GM12878 (cell line): ENCODE measurements at regions not wholly inside any gene's neighbourhood (a gene's known extent, or its start where the extent isn't known, plus 50 kb on each side); places are given as distances from the start of the nearest gene placed in this dataset.
"Not testable (repeated sequence)": the region's sequence is repeated elsewhere in the genome, so short reads cannot be mapped to it uniquely, and the experiment has no call there.

Experiments
- ATAC-seq: fragments of 200-7000 bp; cut with Tn5 transposase; 3 replicates; pipeline ENCODE4 v1.9.1; 2020; ENCODE audit warnings: mild to moderate bottlenecking, moderate library complexity
- BruUV-seq: library from RNA; stranded (reverse); fragments of 400-500 nt; replicated peaks from 2 replicates; lab custom pipeline; 2021; lab: Mats Ljungman, UMichigan
- CTCF ChIA-PET: fragments of 300-600 bp; sonication (Branson Sonifier 250); formaldehyde crosslinking; extraction: SDS; loops from one replicate; lab custom pipeline; 2021; ENCODE audit warnings: inconsistent platforms; lab: Yijun Ruan, JAX
- POLR2A ChIA-PET: fragments of 350-600 bp; formaldehyde crosslinking; extraction: SDS; loops from one replicate; lab custom pipeline; 2021; ENCODE audit warnings: inconsistent platforms; lab: Charles Lee
- RAD21 ChIA-PET: fragments of 300-600 bp; sonication (Branson Sonifier 250); formaldehyde crosslinking; loops from one replicate; lab custom pipeline; 2023; ENCODE audit warnings: antibody characterized with exemption; ENCODE audit not compliant: unreplicated experiment; lab: Charles Lee
- SMC1A ChIA-PET: fragments of 300-600 bp; sonication (Branson Sonifier 250); formaldehyde crosslinking; loops from one replicate; lab custom pipeline; 2023; ENCODE audit not compliant: unreplicated experiment, uncharacterized antibody; lab: Charles Lee
- DNase-seq: peaks from one replicate; pipeline ENCODE4 v3.0.0-alpha.2; 2011; ENCODE audit warnings: low read depth, low spot score
- FAIRE-seq: peaks from 3 replicates; lab custom pipeline; 2011; peaks lifted over from hg19 to GRCh38; lab: Jason Lieb, UNC
- H2AFZ ChIP-seq: 2 replicates; pipeline ENCODE4 v1.6.0; 2011; ENCODE audit warnings: low read depth, low read length, control low read depth; ENCODE audit not compliant: control insufficient read depth
- H3K27ac ChIP-seq: 2 replicates; pipeline ENCODE4 v1.5.1; 2011; ENCODE audit warnings: control low read depth; ENCODE audit not compliant: control insufficient read depth, insufficient read depth
- H3K27me3 ChIP-seq, 2 experiments: replicated peaks in 1 of 2; 2 replicates each; pipeline versions ENCODE4 v1.6.0 to v1.6.1; 2011; ENCODE audit warnings: low read length in 1 of 2; ENCODE audit not compliant: control insufficient read depth in 2 of 2, insufficient read depth in 2 of 2
- H3K36me3 ChIP-seq, 2 experiments: 2 replicates each; pipeline ENCODE4 v1.5.1; 2011; ENCODE audit warnings: low read length in 1 of 2; ENCODE audit not compliant: control insufficient read depth in 2 of 2, insufficient read depth in 2 of 2
- H3K4me1 ChIP-seq: 2 replicates; pipeline ENCODE4 v1.6.1; 2011; ENCODE audit warnings: mild to moderate bottlenecking, low read length, moderate library complexity, mixed read lengths; ENCODE audit not compliant: control insufficient read depth, insufficient read depth
- H3K4me2 ChIP-seq: 2 replicates; pipeline ENCODE4 v1.6.0; 2011; ENCODE audit warnings: control low read depth; ENCODE audit not compliant: control insufficient read depth, insufficient read depth
- H3K4me3 ChIP-seq: fragments of 200-600 bp; sonication (generic); 2 replicates; pipeline ENCODE4 v1.5.1; 2016
- H3K79me2 ChIP-seq: 2 replicates; pipeline ENCODE4 v1.6.0; 2011; ENCODE audit warnings: low read length; ENCODE audit not compliant: control insufficient read depth, insufficient read depth
- H3K9ac ChIP-seq: 2 replicates; pipeline ENCODE4 v1.8.0; 2011; ENCODE audit warnings: low read length, control low read depth, mixed read lengths; ENCODE audit not compliant: control insufficient read depth, insufficient read depth
- H3K9me3 ChIP-seq: replicated peaks from 3 replicates; pipeline ENCODE4 v1.5.1; 2011; ENCODE audit warnings: mild to moderate bottlenecking, low read length; ENCODE audit not compliant: control insufficient read depth, insufficient read depth
- H4K20me1 ChIP-seq: 2 replicates; pipeline ENCODE4 v1.6.0; 2011; ENCODE audit not compliant: control insufficient read depth, insufficient read depth
- BCL11A ChIP-seq: IDR thresholded peaks from 2 replicates; pipeline ENCODE4 v1.6.1; 2011; ENCODE audit warnings: low read depth, low read length
- BCLAF1 ChIP-seq: fragments of 450-650 bp; IDR thresholded peaks from 2 replicates; pipeline ENCODE4 v1.6.1; 2017; ENCODE audit warnings: antibody characterized with exemption, mild to moderate bottlenecking, moderate library complexity
- JUNB ChIP-seq: IDR thresholded peaks from 2 replicates; pipeline ENCODE4 v1.6.1; 2016; ENCODE audit warnings: antibody characterized with exemption, mild to moderate bottlenecking
- MEF2B ChIP-seq: fragments of 450-650 bp; IDR thresholded peaks from 2 replicates; pipeline ENCODE4 v1.6.1; 2018; ENCODE audit warnings: mild to moderate bottlenecking, moderate library complexity; ENCODE audit not compliant: partially characterized antibody, poor library complexity, severe bottlenecking
- NKRF ChIP-seq: fragments of 450-650 bp; conservative IDR thresholded peaks from 2 replicates; pipeline ENCODE4 v1.6.1; 2017; ENCODE audit warnings: mild to moderate bottlenecking, moderate library complexity
- WGBS: methylation state at CpG from one replicate; pipeline ENCODE4 v1.1.6; 2016; ENCODE audit warnings: low lambda C conversion rate; ENCODE audit not compliant: insufficient replicate concordance, insufficient coverage; ENCODE audit errors: missing lambda C conversion rate; 5-methylcytosine and 5-hydroxymethylcytosine counted together
- in situ Hi-C: fragments of 300-500 bp; cut with MboI; formaldehyde crosslinking; loops from 9 replicates; pipeline ENCODE4 v1.14.3; 2018; ENCODE audit warnings: mixed read lengths
- intact Hi-C: fragments of 100-400 bp; cut with micrococcal nuclease; formaldehyde crosslinking; loops from one replicate; pipeline ENCODE4 v1.14.2; 2022; ENCODE audit not compliant: unreplicated experiment

GRCh38 chr14:71629250-71629649, 303.0 kb upstream of the RGS6 start (continued):
- TF ChIP-seq BCL11A (no peak), MEF2B (no peak)
- TF ChIP-seq, all 136 proteins: peak for 0

- Histone ChIP-seq H3K79me2 (no peaks in the 10 kb centered on the region), H3K27ac (no peak overlapping the region; the same call in 1 of the 2 replicates), H3K36me3 (peaks cover 5 to 8% of the 10 kb centered on the region in 2 experiments; a peak in 3 of 4 replicates), H3K4me2 (no peak overlapping the region), H3K27me3 (no peaks in the 10 kb centered on the region), H3K9ac (no peak overlapping the region), H4K20me1 (no peaks in the 10 kb centered on the region), H3K4me3 (no peak overlapping the region), H3K9me3 (peaks cover 2% of the 10 kb centered on the region; the same call in 2 of the 3 replicates), H3K4me1 (no peaks in the 10 kb centered on the region), H2AFZ (no peak overlapping the region)
- DNase-seq (no peak), FAIRE-seq (no peak), ATAC-seq (no peak)
- ChIA-PET SMC1A (interaction anchor here (0.9 to 1.5 kb wide), 5 partner anchors 10 to 79 kb away, joined by 3 to 5 read pairs (median 3); no protein-coding TSS in a partner anchor), CTCF (no interaction called here), POLR2A (no interaction called here), RAD21 (no interaction called here)
- intact Hi-C loops (no loop called here), in situ Hi-C loops (no loop called here)
- BruUV-seq = no TSS peak
- 98% methylated on average over 7 of the region's 7 CpGs for WGBS
- TF ChIP-seq BCLAF1 = no peak
- TF ChIP-seq JUNB = no peak
- TF ChIP-seq NKRF = no peak
These were observed 302.3 kb upstream of the RGS6 start for GRCh38 chr14:71629765-71630492.

- H3K27me3 ChIP-seq, CTCF ChIA-PET: not testable (repeated sequence)
These were observed 301.2 kb upstream of the RGS6 start for GRCh38 chr14:71631030-71631429.

More at GRCh38 chr14:71631030-71631429, 301.2 kb upstream of the RGS6 start:
- H3K9me3 ChIP-seq, BruUV-seq, H3K9ac ChIP-seq, ATAC-seq, H4K20me1 ChIP-seq, H3K27ac ChIP-seq, H2AFZ ChIP-seq, H3K79me2 ChIP-seq, intact Hi-C loops, POLR2A ChIA-PET, RAD21 ChIA-PET, FAIRE-seq, H3K4me2 ChIP-seq, DNase-seq, H3K4me1 ChIP-seq, in situ Hi-C loops, H3K4me3 ChIP-seq: not testable (repeated sequence)
- 43% methylated on average over 1 of the region's 1 CpG for WGBS
- H3K36me3 ChIP-seq = peaks cover 5 to 15% of the 10 kb centered on the region in 2 experiments; a peak in 3 of 4 replicates
- SMC1A ChIA-PET = interaction anchor here (1.2 kb wide), 1 partner anchor 81 kb away, joined by 4 read pairs; no protein-coding TSS in a partner anchor
